ENCODE measurements at regions not wholly inside any gene's neighbourhood (a gene's known extent, or its start where the extent isn't known, plus 50 kb on each side); places are given as distances from the start of the nearest gene placed in this dataset.

DNA sequence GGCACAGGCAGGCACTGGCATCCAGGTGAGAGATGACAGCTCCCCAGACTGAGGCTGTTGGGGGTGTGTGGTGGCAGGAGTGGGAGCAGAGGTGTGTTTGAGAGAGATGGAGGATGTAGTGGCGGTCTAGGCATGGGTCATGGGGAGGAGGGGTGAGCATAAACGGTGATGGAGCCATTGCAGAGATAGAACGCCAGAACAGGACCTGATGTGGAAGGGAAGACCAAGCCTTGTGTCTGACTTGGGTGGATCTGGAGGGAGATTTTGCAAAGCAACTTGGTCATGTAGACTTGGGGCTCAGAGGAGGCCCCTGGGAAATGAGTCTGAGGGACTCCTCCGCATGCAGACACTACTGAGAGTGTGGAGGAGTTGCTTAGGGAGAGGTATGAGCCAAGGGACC lies 50.0 kb upstream of the CLDN5 start:
- no peak for DNase-seq (ENCODE audit: extremely low read depth in 1 of 2, low read depth in 1 of 2)

DNA sequence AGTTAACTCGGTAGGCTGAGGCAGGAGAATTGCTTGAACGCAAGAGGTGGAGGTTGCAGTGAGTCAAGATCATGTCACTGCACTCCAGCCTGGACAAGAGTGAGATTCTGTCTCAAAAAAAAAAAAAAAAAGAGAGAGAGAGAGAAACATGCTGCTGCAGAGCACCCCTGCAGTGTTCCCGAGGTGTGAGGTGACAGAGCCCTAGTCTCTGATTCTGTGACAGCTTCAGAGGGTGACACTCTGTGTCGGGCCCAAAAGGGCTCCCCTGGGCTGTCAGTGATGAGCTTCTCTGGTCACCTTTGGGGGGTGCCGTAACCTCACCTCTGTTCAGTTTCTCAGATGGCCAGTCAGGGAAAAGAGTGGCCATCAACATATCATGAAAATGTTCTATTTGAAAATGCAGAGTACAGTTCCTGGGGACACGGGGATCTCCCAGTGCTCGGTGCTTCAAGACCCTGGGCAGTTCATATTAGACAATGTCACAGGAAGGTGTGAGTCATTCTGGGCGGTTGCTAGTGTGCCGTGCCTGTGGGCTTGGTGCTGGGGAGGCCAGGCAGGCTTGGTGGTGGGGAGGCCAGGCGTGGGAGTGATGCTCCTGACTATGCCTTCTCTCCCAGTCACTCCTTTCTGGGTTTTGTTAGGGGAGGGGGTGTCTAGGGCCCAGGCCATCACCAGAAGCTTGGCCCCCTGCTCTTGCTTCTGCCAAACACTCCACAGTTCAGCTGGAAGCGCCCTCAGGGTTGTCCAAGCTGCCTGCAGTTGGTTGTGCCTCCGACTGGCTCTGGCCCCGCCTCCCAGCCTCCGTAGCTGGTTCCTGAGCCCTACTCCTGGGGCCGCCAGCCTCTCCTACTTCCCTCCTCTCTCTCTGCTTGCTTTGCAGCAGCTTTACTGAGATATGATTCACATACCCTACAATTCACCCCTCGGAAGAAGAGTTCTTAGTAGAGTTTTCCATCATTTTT lies 52.5 kb upstream of the CLDN5 start:
- peak; percentile 46 to 74 for DNase-seq (ENCODE audit: extremely low read depth in 1 of 2, low read depth in 1 of 2)

DNA sequence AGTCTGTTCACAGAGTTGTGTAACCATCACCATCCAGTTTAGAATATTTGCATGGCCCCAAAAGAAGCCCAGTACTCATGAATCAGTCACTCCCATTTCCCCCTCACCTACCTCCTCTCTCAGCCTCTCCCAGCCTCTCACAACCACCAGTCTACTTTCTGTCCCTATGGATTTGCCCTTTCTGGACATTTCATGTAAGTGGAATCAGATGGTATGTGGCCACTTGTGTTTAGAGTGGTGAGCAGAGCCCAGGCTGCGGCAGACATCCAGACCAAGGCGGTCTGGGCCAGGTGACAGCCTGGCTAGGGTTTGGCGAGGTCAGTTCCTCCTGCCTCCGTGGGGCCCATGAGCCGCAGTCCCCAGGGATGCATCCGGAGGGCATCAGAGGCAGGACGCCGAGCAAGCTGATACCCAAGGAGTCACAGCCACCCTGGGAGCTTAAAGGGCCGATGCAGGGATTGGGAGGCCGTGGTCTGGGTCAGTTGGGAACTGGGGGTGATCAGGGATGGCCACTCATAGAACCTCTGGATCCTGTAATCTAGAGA lies 53.3 kb upstream of the CLDN5 start:
- DNase-seq (ENCODE audit: extremely low read depth in 1 of 2, low read depth in 1 of 2), result no peak

DNA sequence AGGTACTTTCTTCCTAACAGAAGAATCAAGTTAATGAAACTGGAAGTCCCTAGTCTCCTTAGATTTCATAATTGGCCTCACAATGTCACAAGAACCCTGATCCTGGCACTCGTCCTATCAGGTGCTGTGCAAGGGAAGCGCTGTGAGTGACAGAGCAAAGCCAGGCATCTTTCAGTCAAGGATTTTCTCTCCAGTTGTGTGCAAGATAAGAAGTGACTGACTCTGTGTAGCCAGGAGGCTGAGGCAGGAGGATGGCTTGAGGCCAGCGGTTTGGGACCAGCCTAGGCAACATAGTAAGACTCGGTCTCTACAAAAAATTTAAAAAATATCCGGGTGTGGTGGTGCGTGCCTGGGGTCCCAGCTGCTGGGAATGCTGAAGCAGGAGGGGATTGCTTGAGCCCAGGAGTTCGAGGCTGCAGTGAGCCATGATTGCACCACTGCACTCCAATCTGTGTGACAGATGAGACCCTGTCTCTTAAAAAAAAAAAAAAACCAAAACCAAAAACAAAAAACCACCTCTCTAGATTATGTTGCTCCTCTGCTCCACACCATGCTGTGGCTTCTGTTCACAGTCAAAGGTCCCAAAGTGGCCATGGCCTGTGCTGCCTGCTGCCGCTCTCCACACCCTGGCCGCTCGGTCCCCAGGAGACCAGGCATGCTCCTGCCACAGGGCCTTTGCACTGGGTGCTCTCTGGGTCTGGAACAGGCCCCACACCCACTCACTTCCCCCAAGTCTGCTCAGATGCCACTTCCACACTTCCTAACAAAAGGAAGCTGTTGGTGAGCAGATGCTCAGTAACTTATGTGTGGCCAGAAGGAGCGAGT lies 54.2 kb upstream of the CLDN5 start:
- no peak for DNase-seq (ENCODE audit: extremely low read depth in 1 of 2, low read depth in 1 of 2)

DNA sequence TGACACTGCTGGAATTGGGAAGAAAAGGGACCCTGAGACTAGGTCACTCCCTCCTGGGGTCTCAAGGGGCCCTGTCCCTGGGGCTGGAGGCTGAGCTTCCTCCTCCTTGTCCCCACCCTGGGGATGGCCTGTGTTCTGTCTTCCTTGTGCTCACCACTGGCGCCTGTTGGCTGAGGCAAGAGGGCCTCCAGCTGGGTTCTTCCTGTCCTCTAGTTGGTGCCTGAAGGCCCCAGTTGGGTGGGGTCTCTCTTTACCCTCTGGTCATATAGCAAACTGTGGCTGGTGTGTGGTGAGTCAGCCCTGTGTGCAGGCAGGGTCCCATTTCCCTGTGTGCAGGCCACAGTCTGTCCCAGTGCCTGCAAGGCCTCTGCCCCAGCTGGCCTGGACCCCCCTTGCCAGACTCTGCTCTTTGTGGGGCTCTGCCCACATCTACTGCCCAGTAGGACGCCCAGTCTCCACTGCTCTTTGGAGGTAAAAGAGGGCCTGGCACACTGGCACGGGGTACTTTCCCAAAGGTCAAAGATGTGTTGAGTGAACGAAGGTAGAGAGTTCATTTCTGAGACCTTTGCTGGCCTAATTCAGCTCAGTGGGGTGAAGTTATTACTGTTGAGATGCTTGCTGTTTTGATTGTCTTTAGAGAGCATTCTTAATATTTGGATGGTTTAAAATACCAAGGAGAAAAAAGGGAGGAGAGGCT lies 55.1 kb upstream of the CLDN5 start:
- DNase-seq (ENCODE audit: extremely low read depth in 1 of 2, low read depth in 1 of 2), result no peak

DNA sequence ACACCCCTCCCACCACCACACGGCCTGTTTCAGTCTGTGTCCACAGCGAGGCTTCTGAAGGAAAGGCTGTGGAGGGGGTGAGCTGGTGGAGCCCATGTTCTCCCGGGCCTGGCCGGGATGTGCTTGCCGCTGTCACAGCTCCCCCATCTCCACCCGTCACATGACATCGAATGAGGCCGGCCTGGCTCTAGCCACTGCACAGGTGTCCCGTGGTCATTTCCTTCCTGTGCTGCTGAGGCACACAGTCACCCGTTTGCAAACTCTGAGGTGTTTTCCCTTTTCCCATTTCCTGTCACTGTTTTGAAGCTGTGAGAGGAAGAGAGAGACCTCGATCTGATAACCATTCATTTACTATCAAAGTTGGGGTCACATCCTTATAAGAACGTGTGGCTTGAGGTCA lies 55.7 kb upstream of the CLDN5 start:
- peak in 1 of 2 donors; percentile 7 for DNase-seq (ENCODE audit: extremely low read depth in 1 of 2, low read depth in 1 of 2)

DNA sequence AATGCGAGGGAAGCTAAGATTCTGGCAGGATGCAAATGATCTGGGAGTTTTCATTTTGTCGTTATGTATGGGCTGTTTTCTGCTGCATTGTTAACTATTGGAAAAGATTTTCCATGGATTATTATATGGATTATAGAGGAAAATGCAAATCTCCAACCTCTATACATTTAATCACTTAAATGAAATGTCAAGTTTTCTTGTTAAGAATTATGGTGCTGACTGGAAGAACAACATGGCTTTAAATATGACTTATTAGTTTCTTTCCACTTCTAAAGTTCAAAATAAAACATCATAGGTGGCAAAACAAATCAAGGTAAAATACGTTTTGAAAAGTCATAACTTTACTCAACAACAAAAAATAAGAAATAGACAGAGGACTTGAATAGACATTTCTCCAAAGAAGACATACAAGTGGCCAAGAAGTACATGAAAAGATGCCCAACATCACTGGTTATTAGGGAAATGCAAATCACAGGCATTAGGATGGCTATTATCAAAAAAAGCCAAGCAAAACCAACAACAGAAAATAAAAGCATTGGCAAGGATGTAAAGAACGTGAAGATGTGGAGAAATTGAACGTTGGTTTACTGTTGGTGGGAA lies 56.2 kb upstream of the CLDN5 start:
- no peak for DNase-seq (ENCODE audit: extremely low read depth in 1 of 2, low read depth in 1 of 2)

DNA sequence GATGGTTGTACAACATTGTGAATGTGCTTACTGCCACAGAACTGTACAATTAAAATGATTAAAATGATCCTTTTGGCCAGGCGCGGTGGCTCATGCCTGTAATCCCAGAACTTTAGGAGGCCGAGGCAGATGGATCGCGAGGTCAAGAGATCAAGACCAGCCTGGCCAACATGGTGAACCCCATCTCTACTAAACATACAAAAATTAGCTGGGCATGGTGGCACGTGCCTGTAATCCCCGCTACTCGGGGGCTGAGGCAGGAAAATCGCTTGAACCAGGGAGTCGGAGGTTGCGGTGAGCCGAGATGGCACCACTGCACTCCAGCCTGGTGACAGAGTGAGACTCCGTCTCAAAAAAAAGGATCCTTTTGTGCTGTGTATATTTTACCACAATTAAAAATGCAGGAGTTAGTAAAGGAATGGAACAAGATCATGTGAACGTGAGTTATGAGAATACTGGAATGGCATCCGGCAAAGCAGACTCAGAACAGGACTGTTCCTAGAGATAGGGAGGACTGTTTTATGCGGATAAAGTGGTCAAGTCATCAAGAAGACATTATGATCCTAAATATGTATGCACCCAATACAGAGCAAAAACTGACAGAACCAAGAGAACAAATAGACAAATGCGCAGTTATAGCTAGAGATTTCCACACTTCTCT lies 58.0 kb upstream of the CLDN5 start:
- no peak for DNase-seq (ENCODE audit: extremely low read depth in 1 of 2, low read depth in 1 of 2)

DNA sequence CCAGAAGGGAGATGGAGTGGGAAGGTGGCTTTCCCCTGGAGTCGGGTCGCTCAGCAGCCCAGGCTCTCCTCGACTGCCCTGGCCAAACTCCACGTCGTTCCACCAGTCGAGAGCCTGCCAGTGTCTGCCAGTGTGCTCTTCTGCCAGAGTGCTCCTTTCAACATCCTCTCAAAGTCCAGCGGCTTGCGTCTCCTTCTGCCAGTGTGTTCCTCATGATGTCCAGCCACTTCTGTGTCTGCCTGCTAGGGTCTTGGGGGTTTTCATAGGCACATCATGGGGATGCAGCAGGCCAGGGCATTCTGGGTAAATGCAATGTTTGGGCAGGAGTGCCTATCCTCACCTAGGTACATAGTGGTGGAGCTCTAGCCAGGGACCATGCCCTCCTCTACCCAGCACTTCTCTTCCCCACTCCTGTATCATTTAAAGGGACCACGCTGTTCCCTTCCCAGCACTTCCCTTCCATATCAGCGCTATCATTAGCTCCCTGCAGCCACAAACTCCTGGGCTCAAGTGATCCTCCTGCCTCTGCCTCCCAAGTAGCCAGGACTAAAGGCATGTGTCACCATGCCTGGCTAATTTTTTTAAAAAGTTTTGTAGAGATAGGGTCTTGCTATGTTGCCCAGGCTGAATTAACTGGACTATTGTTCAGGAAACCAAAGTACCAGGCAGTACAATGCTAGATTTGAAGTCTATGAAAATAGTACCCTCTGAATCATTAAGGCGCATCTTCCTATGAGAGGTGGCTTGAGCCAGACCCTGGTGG lies 62.9 kb upstream of the CLDN5 start:
- DNase-seq (ENCODE audit: extremely low read depth in 1 of 2, low read depth in 1 of 2), result no peak

DNA sequence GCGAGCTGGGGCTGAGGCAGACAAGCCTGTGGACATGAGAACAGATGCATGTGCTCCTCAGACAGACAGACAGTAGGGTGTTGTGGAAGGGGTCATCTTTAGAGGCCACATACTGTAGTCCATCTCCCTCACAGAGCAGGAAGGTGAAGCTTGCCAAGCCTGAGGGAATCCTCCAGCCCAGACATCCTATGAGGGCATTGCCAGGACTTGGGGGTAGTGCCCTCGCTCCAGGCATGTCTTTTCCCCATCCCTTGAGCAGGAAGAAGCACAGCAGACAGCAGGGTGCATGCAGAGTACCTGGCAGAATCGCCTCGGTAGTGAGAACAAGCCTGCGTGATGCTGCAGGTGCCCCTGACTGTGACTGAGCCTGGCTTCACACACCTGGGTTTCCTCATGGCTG lies 66.5 kb upstream of the CLDN5 start:
- no peak for DNase-seq (ENCODE audit: extremely low read depth in 1 of 2, low read depth in 1 of 2)

DNA sequence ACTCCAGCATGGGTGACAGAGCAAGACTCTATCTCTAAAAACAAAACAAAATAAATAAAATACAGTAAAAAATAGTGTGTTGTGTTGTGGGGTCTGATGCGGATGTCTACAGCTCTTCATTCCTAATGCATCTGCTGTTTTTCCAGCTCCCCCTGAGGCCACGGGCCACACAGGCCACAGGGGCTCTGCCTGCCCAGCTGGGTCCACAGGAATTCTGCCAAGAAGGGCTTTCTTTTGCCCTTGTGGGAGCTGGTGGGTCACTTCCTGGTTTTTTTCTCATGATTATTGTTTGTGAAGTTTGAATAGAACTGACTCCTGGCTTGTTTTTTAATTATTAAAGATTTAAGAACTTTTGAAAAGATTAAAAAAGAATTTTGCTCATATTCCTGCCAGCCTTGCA lies 67.4 kb upstream of the CLDN5 start:
- no peak for DNase-seq (ENCODE audit: extremely low read depth in 1 of 2, low read depth in 1 of 2)

DNA sequence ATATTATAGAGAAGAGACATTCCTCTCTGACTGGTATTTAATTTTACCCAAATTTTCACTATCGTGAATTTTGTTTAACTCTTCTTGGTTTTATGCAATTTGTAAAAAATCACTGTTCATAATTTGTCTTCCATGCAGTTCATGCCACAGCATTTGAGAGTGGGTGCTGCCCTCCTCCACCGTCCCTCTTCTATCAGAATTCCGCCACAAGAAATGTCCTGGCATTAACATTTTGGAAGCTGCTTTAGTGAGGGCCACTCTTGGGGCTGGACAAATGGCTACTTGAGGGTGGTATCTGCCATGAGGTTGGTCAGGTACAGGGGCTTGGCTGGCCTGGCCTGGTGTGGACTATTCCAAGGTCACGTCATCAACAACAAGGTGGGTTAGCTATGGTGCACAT lies 68.3 kb upstream of the CLDN5 start:
- DNase-seq (ENCODE audit: extremely low read depth in 1 of 2, low read depth in 1 of 2), result no peak

DNA sequence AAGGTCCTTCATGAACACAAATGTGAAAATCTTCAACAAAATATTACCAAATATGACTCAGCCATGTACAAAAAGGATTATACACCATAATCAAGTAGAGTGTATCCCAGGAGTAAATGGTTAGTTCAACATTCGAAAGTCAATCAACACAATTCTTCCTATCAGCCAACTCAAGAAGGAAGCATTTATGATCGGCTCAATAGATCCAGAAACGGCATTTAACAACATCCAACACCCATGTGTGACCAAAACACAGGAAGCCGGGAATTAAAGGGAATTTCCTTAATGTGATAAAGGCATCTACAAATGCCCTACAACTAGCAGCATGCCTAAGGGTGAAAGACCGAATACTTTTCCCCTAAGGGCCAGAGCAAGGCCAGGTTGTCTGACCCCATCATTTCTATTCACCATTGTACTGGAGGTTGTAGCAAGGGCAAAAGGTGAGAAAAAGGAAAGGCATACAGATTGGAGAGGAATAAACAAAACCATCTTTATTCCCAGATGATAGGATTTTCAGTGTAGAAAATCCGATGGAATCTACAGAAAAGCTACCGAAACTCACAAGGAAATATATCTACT lies 69.9 kb upstream of the CLDN5 start:
- DNase-seq (ENCODE audit: extremely low read depth in 1 of 2, low read depth in 1 of 2), result no peak

DNA sequence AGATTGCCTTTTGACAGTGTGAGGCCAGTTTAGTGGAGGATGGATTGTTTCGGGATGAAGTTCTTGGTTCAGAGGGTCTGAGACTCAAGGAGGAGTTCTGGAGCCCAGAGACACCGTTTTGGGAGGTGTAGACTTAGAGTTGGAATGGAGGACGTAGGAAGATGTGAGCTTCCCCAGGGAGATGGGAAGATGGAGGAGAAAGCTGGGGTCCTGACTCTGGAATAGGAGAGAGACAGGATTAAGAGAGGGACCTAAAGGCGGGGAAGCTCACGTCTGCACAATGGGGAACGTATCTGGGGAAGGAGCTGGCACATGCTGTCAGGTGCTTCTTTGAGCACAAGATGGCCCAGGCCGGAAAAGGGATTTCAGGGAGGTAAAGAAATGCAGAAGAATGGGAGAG lies 71.3 kb upstream of the CLDN5 start:
- DNase-seq (ENCODE audit: extremely low read depth in 1 of 2, low read depth in 1 of 2), result no peak

DNA sequence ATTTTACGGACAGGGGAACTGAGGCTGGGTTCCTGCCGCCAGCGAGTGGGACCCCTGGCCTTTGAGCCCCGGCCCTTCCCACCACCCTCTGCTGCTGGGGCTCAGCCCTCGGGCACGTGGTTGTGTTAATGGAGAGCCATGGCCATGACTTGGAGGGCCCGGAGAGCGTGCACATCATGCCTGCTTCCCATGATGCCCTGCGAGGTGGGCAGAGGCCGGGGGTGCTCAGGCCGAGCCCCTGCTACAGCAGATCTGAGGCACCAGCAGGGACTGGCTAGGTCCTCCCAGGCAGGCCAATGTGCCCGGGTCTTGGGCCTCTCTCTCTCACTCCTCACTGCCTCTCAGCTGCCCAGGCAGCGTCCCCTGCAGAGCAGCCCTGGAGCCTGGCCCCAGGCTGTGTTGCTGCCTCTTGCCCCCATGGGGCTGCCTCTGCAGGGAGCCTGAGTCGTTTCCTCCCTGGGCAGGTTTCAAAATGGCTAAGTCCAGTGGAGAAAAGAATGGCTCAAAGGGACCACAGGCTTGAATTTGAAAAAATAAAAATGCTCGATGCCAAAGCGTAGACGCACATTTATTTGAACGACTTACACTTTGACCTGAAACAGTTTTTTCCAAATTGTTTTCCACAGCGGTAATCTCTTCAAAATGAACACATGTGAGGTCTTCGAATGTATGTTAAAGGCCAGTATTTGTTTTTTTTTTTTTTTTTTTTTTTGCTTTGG lies 72.6 kb upstream of the CLDN5 start:
- DNase-seq (ENCODE audit: extremely low read depth in 1 of 2, low read depth in 1 of 2), result no peak

DNA sequence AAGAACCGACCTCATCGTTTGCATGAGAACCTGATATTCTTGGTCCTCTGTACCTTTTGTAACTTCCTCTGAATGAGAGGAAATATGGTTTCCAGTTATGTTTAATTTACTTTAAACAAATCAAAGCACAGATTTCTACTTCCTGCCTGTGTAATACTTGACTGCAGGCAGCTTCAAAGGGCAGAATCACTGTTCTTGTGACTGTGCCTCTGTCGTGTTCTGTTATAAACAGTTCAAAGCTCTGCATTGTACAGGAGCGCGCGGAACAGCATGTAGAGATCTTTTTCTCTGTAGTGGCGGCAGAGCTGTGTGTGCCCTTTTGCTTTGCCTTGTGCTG lies 73.2 kb upstream of the CLDN5 start:
- DNase-seq (ENCODE audit: extremely low read depth in 1 of 2, low read depth in 1 of 2), result no peak

DNA sequence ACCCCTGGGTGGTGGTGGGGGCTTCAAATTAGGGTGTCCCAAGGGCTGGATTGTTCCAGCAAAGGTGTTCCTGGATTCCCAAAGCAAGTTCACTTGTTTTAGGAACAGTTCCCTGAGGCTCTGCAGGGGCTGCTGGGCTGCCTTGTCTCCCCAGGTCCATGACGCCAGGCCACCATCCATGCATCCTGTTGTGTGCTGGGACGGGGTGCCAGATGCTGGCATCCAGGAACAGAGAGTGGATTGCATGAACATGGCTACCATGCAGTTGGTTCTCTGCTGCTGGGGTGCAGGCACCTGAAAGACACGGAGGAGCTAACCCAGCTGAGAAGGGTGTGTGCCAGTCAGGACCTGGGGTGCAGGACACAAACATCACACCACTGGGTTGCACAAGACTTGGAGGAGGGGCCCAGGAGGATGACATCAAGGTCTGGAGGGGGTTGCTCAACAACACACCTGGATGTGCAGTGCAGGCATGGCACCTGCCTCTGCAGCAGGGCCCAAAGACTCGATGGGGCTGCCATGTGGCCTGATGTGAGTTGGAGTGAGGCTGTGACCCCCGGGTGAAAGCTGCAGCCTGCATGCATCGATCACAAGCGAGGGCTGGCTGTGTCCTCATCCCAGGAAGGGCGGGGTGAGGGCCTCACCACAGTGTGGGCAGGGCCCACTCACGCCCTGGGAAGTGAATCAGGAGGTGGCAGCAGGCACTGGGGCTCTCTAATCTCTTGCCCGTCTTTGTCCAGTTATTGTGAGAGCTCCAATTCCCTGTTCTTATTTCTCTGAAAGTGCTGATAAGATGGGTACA lies 74.0 kb upstream of the CLDN5 start:
- DNase-seq (ENCODE audit: extremely low read depth in 1 of 2, low read depth in 1 of 2), result no peak

DNA sequence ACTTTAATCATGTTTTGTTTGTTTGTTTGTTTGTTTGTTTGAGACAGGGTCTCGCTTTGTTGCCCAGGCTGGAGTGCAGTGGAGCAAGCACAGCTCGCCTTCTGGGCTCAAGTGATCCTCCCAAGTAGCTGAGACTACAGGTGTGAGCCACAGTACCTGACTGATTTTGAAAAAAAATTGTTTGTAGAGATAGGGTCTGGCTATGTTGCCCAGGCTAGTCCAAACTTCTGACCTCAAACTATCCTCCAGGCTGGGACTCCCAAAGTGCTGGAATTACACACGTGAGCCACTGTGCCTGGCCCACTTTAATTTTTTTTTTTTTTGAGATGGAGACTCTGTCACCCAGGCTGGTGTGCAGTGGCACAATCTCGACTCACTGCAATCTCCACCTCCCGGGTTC lies 74.8 kb upstream of the CLDN5 start:
- no peak for DNase-seq (ENCODE audit: extremely low read depth in 1 of 2, low read depth in 1 of 2)
